Progenitor cell of endocrine pancreas (in vitro differentiated cells): ENCODE measurements at regions not wholly inside any gene's neighbourhood (a gene's known extent, or its start where the extent isn't known, plus 50 kb on each side); places are given as distances from the start of the nearest gene placed in this dataset.

Source experiments
- DNase-seq: peaks from one replicate; pipeline ENCODE4 v3.0.0; 2021; ENCODE audit warnings: low spot score; ENCODE audit not compliant: unreplicated experiment
- H3K27ac Mint-ChIP-seq: 2 replicates; pipeline ENCODE4 v1.8.0; 2021; ENCODE audit warnings: mild to moderate bottlenecking, moderate library complexity, mixed read lengths
- H3K27me3 Mint-ChIP-seq: 2 replicates; pipeline ENCODE4 v1.8.0; 2021; ENCODE audit warnings: mixed read lengths
- H3K36me3 Mint-ChIP-seq: 2 replicates; pipeline ENCODE4 v1.8.0; 2022; ENCODE audit warnings: mixed read lengths; ENCODE audit not compliant: insufficient read depth
- H3K4me1 Mint-ChIP-seq: 2 replicates; pipeline ENCODE4 v1.8.0; 2021; ENCODE audit warnings: low read depth, mixed read lengths
- H3K4me3 Mint-ChIP-seq: 2 replicates; pipeline ENCODE4 v1.8.0; 2021; ENCODE audit warnings: low read depth, mild to moderate bottlenecking, moderate library complexity, mixed read lengths
- H3K9me3 Mint-ChIP-seq: 2 replicates; pipeline ENCODE4 v1.8.0; 2021; ENCODE audit warnings: low read depth, mixed read lengths
- CTCF ChIP-seq: fragments of 200-600 bp; sonication (generic); IDR thresholded peaks from one replicate; pipeline ENCODE4 v1.5.0; 2021; ENCODE audit warnings: antibody characterized with exemption, mild to moderate bottlenecking; ENCODE audit not compliant: unreplicated experiment

GRCh38 chr20:11020712-11021111, 346.9 kb upstream of the JAG1 start:
- no peak overlapping the region for H3K4me3 Mint-ChIP-seq
- H3K36me3 Mint-ChIP-seq, result no peaks in the 10 kb centered on the region
- H3K9me3 Mint-ChIP-seq, result peaks cover 9% of the 10 kb centered on the region
- TF ChIP-seq CTCF, result no peak
- H3K4me1 Mint-ChIP-seq, result peaks cover 6% of the 10 kb centered on the region
- DNase-seq, result no peak
- no peak overlapping the region for H3K27ac Mint-ChIP-seq
- H3K27me3 Mint-ChIP-seq, result peaks cover 4% of the 10 kb centered on the region

GRCh38 chr20:11027224-11027623, 353.4 kb upstream of the JAG1 start:
- TF ChIP-seq CTCF, result no peak
- no peak overlapping the region for H3K27ac Mint-ChIP-seq
- no peak for DNase-seq
- H3K4me1 Mint-ChIP-seq, result peaks cover 16% of the 10 kb centered on the region
- H3K4me3 Mint-ChIP-seq, result no peak overlapping the region
- H3K9me3 Mint-ChIP-seq, result peaks cover 24% of the 10 kb centered on the region
- H3K27me3 Mint-ChIP-seq, result no peaks in the 10 kb centered on the region
- H3K36me3 Mint-ChIP-seq, result no peaks in the 10 kb centered on the region

GRCh38 chr20:11030351-11030750, 356.6 kb upstream of the JAG1 start:
- H3K4me3 Mint-ChIP-seq, result no peak overlapping the region

GRCh38 chr20:11031300-11031699, 357.5 kb upstream of the JAG1 start:
- no peak for DNase-seq
- no peak for TF ChIP-seq CTCF
- Mint-ChIP-seq H3K9me3 (peaks cover 21% of the 10 kb centered on the region), H3K4me3 (no peak overlapping the region), H3K27ac (no peak overlapping the region), H3K27me3 (no peaks in the 10 kb centered on the region), H3K36me3 (no peaks in the 10 kb centered on the region), H3K4me1 (peaks cover 19% of the 10 kb centered on the region)

More at GRCh38 chr20:11030351-11030750, 356.6 kb upstream of the JAG1 start:
- Mint-ChIP-seq H3K27ac (no peak overlapping the region), H3K4me1 (peaks cover 19% of the 10 kb centered on the region), H3K9me3 (peaks cover 25% of the 10 kb centered on the region), H3K36me3 (no peaks in the 10 kb centered on the region), H3K27me3 (no peaks in the 10 kb centered on the region)
- DNase-seq, result no peak
- TF ChIP-seq CTCF, result no peak

- H3K9me3 Mint-ChIP-seq, result peaks cover 21% of the 10 kb centered on the region
- peaks cover 9% of the 10 kb centered on the region for H3K27me3 Mint-ChIP-seq
- H3K4me3 Mint-ChIP-seq, result no peak overlapping the region
- no peak for DNase-seq
- peaks cover 16% of the 10 kb centered on the region for H3K4me1 Mint-ChIP-seq
- no peaks in the 10 kb centered on the region for H3K36me3 Mint-ChIP-seq
- no peak overlapping the region for H3K27ac Mint-ChIP-seq
- no peak for TF ChIP-seq CTCF
Measured at GRCh38 chr20:11032611-11033010, 358.8 kb upstream of the JAG1 start.
